Lower lobe of right lung (tissue), 2 donors: ENCODE measurements at regions not wholly inside any gene's neighbourhood (a gene's known extent, or its start where the extent isn't known, plus 50 kb on each side); places are given as distances from the start of the nearest gene placed in this dataset.

Experiments
- ATAC-seq, 2 donors: fragments of 200-7000 bp; cut with Tn5 transposase; one replicate each; pipeline ENCODE4 v1.9.1; 2020 to 2022; ENCODE audit warnings: mild to moderate bottlenecking in 2 of 2, moderate library complexity in 2 of 2
- DNase-seq: peaks from one replicate; pipeline ENCODE4 v3.0.0-alpha.2; 2020
- H3K27ac ChIP-seq: fragments of 200-600 bp; one replicate; pipeline ENCODE4 v1.8.0; 2022
- H3K27me3 ChIP-seq: fragments of 200-600 bp; one replicate; pipeline ENCODE4 v1.8.0; 2022; ENCODE audit warnings: low read depth
- H3K36me3 ChIP-seq: fragments of 200-600 bp; one replicate; pipeline ENCODE4 v1.8.0; 2022; ENCODE audit warnings: mild to moderate bottlenecking
- H3K4me1 ChIP-seq: fragments of 200-600 bp; one replicate; pipeline ENCODE4 v1.8.0; 2022
- H3K4me3 ChIP-seq: fragments of 200-600 bp; one replicate; pipeline ENCODE4 v1.8.0; 2022; ENCODE audit warnings: mild to moderate bottlenecking
- H3K9me3 ChIP-seq: fragments of 200-600 bp; one replicate; pipeline ENCODE4 v1.8.0; 2022
- intact Hi-C: fragments of 100-400 bp; cut with DNase I; formaldehyde crosslinking; loops from one replicate; pipeline ENCODE4 v1.11.0; 2022
- TF ChIP-seq, protein P1 (sequence below): fragments of 200-600 bp; IDR thresholded peaks from one replicate; pipeline ENCODE4 v1.8.0; 2022; ENCODE audit warnings: antibody characterized with exemption, mild to moderate bottlenecking
- donor health status: DM: no; HTN: yes; CAD: no; lungs with severe emphysema.

GRCh38 chr22:49590381-49590780 lies 237.3 kb downstream of the BRD1 start:
- Histone ChIP-seq H3K4me3 (no peak overlapping the region), H3K9me3 (no peaks in the 10 kb centered on the region), H3K27ac (no peak overlapping the region), H3K4me1 (peaks cover 7% of the 10 kb centered on the region), H3K27me3 (no peaks in the 10 kb centered on the region), H3K36me3 (no peaks in the 10 kb centered on the region)
- intact Hi-C loops, result no loop called here
- peak; percentile 40 for DNase-seq
- ATAC-seq, result no peak
- TF ChIP-seq, protein P1, sequence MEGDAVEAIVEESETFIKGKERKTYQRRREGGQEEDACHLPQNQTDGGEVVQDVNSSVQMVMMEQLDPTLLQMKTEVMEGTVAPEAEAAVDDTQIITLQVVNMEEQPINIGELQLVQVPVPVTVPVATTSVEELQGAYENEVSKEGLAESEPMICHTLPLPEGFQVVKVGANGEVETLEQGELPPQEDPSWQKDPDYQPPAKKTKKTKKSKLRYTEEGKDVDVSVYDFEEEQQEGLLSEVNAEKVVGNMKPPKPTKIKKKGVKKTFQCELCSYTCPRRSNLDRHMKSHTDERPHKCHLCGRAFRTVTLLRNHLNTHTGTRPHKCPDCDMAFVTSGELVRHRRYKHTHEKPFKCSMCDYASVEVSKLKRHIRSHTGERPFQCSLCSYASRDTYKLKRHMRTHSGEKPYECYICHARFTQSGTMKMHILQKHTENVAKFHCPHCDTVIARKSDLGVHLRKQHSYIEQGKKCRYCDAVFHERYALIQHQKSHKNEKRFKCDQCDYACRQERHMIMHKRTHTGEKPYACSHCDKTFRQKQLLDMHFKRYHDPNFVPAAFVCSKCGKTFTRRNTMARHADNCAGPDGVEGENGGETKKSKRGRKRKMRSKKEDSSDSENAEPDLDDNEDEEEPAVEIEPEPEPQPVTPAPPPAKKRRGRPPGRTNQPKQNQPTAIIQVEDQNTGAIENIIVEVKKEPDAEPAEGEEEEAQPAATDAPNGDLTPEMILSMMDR, result no peak

DNA sequence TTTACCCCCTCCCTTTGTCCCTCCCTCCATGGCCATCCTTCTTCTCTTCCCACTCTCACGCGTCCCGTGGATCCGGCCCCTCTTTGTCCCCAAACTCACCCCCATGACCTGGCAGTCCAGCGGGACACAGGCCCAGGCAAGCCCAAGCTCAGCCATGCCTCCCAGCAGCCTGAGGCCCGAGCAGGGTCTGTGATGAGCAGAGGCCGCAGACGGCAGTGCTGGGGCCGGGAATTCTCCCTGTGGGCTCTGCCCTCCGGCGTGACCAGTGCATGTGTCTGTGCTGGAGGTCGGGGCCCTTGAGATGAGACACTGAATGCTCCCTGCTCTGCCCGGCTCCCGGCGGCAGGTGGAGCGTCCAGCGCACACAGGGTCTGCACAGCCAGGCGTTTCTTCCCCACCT lies 237.9 kb downstream of the BRD1 start:
- Histone ChIP-seq H3K27ac (no peak overlapping the region), H3K9me3 (no peaks in the 10 kb centered on the region), H3K27me3 (no peaks in the 10 kb centered on the region), H3K36me3 (no peaks in the 10 kb centered on the region), H3K4me3 (no peak overlapping the region), H3K4me1 (peaks cover 7% of the 10 kb centered on the region)
- TF ChIP-seq, protein P1, result no peak
- intact Hi-C loops, result no loop called here
- no peak for ATAC-seq
- DNase-seq, result peak; percentile 30

DNA sequence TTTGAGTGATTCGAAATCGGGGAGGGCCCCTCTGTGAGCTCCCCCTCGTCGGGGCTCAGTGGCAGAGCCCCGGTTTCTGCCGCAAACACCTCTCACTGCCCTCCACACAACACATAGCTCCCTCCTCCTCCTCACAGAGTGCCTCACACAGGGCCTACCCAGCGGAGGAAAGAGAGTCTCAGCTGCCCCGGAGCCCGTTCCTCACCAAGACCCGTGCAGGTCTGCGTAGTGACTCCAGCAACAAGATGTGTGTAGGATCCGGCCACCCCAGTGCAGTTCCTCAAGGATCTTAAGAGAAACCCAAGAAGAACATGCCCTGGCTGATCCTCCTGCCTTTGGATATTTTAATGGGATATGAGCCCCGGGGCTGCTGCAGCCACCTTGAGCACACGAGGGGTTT lies 238.4 kb downstream of the BRD1 start:
- H3K4me1 ChIP-seq, result peaks cover 7% of the 10 kb centered on the region
- no peak overlapping the region for H3K27ac ChIP-seq
- intact Hi-C loops, result no loop called here
- DNase-seq (no peak), ATAC-seq (no peak)
- H3K27me3 ChIP-seq, result no peaks in the 10 kb centered on the region
- H3K9me3 ChIP-seq, result no peaks in the 10 kb centered on the region
- no peaks in the 10 kb centered on the region for H3K36me3 ChIP-seq
- TF ChIP-seq, protein P1, result no peak
- H3K4me3 ChIP-seq, result no peak overlapping the region

DNA sequence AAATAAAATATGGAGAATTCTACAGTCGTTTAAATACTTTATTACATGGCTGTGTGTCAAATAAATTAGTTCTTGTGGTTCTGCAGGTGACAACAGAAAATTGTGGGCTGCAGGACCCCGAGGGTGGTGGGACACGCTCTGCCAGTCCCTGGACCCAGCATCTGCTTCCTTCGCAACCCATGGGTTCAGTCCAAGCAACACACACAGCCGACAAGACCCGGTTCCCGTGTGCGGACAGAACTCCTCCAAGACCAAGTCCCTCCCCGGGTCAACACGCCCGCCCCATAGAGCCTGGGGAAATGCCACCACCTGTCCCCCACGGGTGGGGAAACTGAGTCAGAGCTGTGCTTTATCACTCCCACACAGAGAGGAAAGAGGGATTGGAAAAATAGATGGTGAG lies 238.9 kb downstream of the BRD1 start:
- Histone ChIP-seq H3K27ac (no peak overlapping the region), H3K36me3 (no peaks in the 10 kb centered on the region), H3K9me3 (no peaks in the 10 kb centered on the region), H3K4me1 (peaks cover 7% of the 10 kb centered on the region), H3K27me3 (no peaks in the 10 kb centered on the region), H3K4me3 (no peak overlapping the region)
- intact Hi-C loops, result no loop called here
- TF ChIP-seq, protein P1, result no peak
- ATAC-seq (no peak), DNase-seq (peak; percentile 41)

DNA sequence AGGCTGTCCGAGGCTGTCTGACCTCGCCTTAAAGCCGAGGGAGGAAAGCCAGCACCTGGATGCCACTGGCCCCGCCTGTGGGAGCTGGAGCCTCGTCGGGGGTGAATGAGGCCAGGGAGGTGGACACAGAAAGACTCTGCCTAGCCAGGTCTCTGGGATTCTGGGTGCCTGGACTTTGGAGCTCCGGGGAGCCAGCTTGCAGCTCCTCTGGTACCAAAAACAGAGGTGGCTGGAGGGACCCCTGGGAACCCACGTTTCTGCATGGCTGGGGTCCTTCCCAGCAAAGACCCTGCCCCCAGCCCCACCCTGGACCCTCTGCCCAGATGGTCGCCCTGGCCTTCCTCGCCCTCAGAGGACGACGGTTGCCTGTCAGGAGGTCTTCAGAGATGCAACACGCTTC lies 239.7 kb downstream of the BRD1 start:
- ATAC-seq (no peak), DNase-seq (no peak)
- intact Hi-C loops, result no loop called here

More for the DNA sequence above, 239.7 kb downstream of the BRD1 start:
- no peaks in the 10 kb centered on the region for H3K27me3 ChIP-seq
- H3K36me3 ChIP-seq, result no peaks in the 10 kb centered on the region
- no peak overlapping the region for H3K4me3 ChIP-seq
- peaks cover 7% of the 10 kb centered on the region for H3K4me1 ChIP-seq
- no peak overlapping the region for H3K27ac ChIP-seq
- TF ChIP-seq, protein P1, result no peak
- no peaks in the 10 kb centered on the region for H3K9me3 ChIP-seq
